HG02938 (cell line): ENCODE measurements at regions not wholly inside any gene's neighbourhood (a gene's known extent, or its start where the extent isn't known, plus 50 kb on each side); places are given as distances from the start of the nearest gene placed in this dataset.

ENCODE experiments used
- ATAC-seq: cut with Tn5 transposase; IDR thresholded peaks from one replicate; pipeline ENCODE4 v1.9.1; 2021; ENCODE audit warnings: mild to moderate bottlenecking, moderate library complexity; ENCODE audit not compliant: unreplicated experiment

- no peak for ATAC-seq
These were observed 1110.2 kb downstream of the GALC start for GRCh38 chr14:86882818-86883217.

DNA sequence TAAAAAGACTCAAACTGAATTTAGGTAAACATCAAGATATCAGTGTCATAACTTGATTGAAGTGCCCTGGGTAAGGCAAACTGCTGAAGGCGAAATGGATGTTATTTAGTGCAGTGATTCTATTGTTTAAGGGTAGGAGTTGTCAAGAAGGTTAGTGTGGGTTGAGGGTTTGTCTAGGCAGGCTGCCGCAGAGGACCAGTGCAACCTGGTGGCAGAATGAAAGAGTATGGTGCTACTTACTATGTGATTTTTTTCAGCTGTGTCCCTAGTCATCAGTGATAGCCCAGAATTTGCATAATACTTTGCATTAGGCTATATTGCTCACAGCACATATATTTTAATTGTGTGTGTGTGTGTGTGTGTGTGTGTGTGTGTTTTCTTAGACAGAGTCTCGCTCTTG lies 1127.0 kb downstream of the GALC start:
- ATAC-seq = no peak

DNA sequence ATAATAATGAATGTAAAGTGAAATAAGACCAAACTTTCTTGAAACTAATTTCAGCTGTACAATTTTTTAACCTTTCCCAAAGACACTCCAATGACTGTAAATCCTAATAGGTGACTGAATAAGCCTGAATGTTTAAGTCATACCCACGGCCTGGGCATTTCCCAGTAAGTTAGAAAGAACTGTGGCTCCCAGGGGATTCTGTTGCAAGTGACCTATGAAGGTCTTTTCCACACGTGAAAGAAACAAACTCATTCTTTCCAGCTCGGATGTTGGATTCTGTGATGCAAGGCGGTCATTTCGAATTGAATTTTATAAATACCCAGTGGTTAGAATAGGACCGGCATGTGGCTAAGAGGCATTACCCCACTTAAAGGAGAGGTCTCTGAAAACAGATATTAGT lies 1134.4 kb downstream of the GALC start:
- no peak for ATAC-seq

GRCh38 chr14:86858031-86858430 lies 1135.0 kb downstream of the GALC start:
- no peak for ATAC-seq

DNA sequence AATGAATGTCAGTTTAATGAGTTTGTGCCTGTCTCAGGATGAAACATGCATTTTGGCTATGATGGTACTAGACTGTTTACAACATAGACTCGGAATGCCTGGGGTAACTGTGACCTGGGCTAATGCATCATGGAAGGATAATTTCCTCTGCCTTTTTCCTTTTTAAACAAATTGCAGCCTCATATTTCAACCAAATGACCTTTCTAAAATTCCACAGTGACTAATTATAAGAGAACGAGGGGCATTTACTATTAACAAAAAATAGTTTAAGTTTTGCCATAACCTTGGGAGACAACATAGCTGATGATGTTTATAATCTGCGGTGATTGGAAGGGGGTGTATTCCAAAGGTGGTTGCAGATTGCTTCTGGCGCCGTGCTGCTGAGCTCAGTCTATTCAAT lies 1140.5 kb downstream of the GALC start:
- no peak for ATAC-seq

DNA sequence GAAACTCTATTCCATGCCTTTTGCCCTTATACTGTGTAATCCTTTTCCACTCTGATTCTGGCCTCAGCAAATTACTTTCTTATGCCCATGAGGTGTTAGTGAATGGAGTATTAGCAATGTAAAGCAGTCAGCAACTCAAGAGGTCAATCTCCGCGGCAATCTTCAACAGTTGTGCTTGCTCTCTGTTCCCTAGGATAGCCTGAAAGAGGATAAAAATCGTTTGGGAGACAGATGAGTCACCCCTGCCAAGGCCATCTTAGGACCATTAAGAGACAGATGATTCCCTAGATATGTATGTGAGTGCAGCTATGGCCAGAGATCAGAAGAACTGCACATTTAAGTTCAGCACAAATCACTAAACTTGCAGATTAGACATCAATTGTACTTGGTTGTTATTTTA lies 1145.8 kb downstream of the GALC start:
- no peak for ATAC-seq

GRCh38 chr14:86838363-86838762 lies 1154.6 kb downstream of the GALC start:
- no peak for ATAC-seq

DNA sequence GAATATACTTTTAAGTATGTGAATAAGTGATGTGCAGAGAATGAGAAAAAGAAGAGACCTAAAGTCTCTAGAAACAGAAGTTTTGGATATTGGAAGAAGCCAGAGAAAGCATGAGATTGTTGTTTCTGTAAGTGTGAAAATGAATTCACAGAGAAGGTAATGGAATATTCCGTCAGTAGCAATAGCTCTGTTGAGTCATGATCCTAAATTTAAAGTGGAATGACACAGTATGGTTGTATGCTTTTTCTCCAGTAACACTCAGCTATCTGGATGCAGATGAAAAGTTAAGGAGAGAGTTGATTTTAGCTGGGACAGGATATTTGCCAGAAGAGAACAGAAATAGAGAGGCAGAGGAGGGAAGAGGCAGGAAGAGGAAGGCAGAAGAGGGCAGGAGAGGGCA lies 1166.3 kb downstream of the GALC start:
- no peak for ATAC-seq

DNA sequence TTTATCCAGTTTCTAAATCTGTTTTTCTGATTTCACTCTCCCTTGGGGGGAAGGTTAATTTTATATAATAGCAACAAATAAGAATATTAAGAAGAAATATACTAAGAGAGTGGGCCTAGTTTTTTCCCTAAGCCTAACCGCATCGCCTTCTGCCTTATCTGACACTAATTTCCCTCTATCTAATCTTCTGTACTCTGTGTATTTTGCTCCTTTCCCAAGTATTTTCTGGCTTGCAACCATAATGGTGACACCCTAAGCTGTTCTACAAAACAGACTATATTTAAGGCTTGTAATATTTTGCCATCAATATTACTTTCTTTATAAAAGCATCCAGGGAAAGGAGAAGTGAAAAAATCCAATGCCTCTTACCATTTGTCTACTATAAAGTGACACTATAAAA lies 1168.8 kb downstream of the GALC start:
- no peak for ATAC-seq

DNA sequence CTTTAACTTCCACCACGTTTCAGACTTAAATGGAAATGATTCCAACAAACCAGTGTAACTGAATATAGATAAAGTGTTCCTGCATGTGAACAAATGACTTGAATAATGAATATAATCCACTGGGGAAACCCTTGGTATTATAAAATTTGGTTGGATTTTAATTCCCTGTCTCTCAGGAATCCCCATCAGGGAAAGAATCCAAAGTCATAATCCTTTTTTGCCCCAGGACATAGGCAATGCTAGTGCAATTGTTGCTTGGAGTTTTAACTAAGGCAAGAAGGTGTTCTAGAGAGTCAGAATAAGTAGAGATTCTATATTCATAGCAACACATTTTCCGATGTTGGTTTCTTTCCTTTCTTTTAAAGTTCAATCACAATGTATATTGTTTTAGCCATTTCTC lies 1169.4 kb downstream of the GALC start:
- ATAC-seq = no peak

DNA sequence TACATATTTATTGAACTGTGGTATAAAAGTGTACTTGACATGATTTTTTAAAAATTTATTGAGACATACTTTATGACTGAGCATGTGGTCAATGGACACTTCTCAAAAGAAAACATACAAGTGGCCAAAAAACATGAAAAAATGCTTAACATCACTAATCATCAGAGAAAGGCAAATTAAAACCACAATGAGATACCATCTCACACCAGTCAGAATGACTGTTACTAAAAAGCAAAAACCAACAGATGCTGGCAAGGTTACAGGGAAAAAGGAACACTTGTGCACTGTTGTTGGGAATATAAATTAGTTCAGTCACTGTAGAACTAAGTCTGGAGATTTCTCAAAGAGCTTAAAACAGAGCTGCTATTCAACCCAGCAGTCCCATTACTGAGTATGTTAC lies 1177.6 kb downstream of the GALC start:
- ATAC-seq = no peak

GRCh38 chr14:86802726-86803125 lies 1190.3 kb downstream of the GALC start:
- no peak for ATAC-seq

DNA sequence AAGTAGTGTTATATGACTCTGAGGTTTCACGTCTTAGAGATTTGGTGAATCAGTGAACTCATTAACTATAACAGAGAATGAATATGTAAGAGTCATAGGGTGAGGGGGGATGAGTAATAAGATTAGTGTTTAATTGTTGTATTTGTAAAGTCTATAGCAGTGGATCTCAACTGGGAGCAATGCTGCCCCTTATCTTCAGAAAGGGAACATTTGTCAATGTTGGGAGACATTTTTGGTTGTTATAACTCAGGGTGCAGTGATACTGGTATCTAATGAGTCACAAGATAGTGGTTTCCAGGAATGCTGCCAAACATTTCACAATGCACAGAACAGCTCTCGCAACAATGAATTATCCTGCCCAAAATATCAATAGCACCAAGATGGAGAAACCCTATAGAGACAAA lies 1193.7 kb downstream of the GALC start:
- ATAC-seq = no peak

DNA sequence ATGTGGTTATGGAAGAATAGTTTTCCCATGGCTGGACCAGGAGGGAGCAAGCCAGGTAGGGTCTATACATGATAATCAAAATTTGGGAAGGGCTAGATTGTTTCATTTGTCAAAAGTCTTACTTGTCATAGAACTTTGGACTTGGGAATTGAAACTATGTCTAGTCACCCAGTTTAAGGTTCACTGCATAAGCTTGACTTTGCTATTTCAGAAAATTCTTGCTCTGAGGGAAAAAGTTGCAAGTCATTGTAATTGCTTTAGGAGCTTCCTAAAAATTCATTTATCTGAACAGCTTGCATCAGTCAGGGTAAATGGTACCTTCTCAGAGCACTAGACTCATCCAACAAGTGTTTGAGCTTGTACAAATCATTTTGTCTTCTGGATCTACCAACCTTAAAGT lies 1194.7 kb downstream of the GALC start:
- no peak for ATAC-seq

GRCh38 chr14:86797075-86797351 lies 1196.0 kb downstream of the GALC start:
- no peak for ATAC-seq

DNA sequence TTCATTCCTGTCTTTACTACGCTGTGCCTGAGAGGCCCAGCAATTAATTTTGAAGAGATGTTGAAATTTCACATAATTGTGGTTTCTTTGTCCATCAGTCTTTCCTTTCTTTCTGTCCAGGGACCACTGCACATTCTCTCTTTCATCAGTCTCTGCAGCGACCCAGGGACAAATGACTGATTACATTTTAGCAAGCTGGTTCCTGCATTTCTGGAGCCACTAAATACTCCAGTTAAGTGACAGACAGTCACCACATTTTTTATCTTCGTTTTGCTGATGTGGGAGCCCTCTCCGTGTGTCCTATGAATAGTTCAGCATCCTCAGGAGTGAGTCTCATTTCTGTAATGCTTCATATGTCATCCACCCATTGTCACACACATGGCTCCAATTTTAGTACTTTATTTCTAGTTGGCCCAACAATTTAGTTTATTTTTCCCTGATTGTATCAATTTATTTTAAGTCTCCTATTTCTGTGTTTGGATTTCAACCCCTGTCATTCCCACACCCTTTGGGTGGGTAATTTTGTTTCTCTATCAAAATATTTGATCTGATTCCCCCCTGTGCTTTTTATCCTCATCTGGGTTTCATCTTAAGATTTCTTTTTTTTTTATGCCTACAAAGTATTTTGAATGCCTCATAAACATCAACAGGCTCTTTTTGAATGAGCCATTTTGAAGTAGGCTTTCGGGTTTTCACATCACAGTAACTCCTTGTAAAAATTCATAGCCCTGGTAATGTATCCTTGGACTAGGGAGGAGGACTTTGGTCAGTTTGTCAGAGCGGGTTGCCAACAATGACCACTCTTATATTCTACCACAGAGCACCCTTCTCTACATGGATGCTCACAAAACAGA lies 1196.5 kb downstream of the GALC start:
- no peak for ATAC-seq

- ATAC-seq = no peak
These were observed 1198.3 kb downstream of the GALC start for GRCh38 chr14:86794689-86795088.

DNA sequence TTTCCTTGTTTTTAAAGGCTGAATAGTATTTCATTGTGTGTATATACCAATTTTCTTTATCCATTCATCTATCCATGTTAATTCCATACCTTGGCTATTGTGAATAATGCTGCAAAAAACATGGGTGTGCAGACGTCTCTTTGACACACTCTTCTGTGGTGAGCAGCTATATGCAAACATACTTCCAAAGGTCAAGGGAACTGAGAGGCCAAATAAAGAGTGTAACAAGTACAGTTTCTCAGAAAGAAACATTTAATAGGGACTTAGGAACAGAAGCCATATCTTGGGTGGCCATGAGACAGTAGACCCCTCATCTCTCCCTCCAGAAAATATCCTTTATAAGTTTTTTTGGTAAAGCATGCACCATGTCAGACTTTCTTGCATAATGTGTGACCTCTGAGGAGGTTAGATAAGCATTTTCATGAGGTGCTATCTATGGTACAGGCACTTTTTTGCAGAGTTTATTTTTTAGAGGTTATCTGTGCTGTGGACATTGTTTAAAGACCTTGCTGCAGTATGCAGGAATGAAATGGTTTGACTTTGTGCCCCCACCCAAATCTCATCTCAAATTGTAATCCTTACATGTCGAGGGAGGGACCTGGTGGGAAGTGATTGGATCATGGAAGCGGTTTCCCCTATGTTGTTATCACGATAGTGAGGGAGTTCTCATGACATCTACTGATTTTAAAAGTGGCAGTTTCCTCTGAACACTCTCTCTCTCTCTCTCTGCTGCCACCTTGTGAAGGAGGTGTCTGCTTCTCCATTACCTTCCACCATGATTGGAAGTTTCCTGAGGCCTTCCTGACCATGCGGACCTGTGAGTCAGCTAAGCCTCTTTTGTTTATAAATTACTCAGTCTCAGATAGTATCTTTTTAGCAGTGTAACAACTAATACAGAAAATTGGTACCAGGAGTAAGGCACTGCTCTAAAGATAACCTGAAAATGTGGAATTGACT lies 1202.3 kb downstream of the GALC start:
- no peak for ATAC-seq

- ATAC-seq = no peak
These were observed 1204.8 kb downstream of the GALC start for GRCh38 chr14:86788224-86788623.

DNA sequence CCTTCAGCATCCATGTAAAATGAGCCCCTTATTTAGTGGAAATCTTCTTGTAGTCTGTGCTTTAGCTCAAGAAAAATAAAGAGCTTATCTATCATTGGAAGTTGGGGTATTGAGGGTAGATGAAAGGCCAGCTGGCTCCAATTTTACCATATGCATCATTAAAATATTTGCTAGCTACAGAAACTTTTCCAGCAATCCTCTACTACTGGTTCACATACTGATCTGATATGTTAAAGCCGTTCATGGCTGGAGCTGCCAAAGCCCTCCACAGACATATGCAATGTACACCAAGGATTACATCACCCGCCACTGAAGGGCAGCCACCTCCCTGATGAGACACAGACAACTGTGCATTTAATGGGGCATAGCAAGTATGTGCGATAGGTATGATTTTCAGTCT lies 1205.3 kb downstream of the GALC start:
- ATAC-seq = no peak

DNA sequence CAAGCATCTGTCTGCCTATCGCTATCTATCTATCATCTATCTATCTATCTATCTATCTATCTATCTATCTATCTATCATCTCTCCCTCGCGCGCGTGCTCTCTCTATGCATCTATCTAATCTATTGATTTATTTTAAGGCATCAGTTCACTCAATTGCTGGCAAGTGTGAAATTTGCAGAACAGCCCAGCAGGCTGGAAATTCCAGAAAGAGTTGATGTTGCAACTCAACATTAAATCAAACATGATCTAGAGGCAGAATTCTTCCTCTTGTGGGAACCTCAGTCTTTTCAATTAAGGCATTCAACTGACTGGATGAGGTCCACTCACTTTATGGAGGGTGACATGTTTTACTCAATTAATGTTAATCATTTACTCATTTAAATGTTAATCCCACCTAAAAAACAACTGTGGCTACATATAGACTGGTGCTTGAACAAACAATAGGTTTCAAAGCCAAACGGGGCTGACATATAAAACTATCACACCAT lies 1210.8 kb downstream of the GALC start:
- ATAC-seq = no peak

GRCh38 chr14:86780876-86781510 lies 1212.0 kb downstream of the GALC start:
- ATAC-seq = no peak
